GOT3 (cell line): ENCODE measurements at regions not wholly inside any gene's neighbourhood (a gene's known extent, or its start where the extent isn't known, plus 50 kb on each side); places are given as distances from the start of the nearest gene placed in this dataset.

ENCODE experiments used
- DNase-seq: peaks from one replicate; lab custom pipeline; 2025; ENCODE audit warnings: mixed read lengths; lab: John Stamatoyannopoulos, UW

DNA sequence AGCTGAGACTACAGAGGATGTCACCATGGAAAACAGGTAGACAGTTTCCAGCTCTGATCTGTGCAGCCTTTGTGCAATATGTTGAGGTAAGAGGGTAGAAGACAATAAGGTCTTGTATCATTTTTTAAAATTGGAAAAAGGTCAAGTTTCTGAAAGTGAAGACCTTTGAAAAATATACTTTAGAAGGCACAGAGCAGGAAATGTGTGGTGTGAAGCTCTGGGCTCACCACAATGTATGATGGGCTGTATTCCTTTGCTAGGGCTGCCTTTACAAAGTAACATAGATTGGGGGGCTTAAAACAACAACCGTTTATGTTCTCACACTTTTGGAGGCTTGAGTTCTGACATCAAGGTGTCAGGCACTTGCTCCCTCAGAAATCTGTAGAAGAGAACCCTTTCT is 514.3 kb upstream of the JARID2 start:
- no peak for DNase-seq

DNA sequence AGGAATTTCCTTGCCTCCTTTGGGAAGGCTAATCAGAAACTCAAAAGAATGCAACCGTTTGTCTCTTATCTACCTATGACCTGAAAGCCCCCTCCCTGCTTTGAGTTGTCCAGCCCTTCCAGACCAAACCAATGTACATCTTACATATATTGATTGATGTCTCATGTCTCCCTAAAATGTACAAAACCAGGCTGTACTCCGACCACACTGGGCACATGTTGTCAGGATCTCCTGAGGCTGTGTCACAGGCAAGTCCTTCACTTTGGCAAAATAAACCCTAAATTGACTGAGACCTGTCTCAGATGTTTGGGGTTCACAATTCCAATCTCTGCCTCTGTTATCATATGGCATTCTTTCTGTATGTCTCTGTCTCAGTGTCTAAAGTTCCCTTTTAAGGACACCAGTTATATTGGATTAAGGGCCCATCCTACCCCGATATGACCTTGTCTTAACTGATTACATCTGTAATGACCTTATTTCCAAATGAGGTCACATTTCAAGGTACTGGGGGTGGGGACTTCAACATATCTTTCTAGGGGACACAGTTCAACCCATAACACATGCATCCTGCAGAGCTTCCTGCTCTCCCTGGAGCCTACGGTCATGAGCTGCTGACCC is 513.5 kb upstream of the JARID2 start:
- no peak for DNase-seq

DNA sequence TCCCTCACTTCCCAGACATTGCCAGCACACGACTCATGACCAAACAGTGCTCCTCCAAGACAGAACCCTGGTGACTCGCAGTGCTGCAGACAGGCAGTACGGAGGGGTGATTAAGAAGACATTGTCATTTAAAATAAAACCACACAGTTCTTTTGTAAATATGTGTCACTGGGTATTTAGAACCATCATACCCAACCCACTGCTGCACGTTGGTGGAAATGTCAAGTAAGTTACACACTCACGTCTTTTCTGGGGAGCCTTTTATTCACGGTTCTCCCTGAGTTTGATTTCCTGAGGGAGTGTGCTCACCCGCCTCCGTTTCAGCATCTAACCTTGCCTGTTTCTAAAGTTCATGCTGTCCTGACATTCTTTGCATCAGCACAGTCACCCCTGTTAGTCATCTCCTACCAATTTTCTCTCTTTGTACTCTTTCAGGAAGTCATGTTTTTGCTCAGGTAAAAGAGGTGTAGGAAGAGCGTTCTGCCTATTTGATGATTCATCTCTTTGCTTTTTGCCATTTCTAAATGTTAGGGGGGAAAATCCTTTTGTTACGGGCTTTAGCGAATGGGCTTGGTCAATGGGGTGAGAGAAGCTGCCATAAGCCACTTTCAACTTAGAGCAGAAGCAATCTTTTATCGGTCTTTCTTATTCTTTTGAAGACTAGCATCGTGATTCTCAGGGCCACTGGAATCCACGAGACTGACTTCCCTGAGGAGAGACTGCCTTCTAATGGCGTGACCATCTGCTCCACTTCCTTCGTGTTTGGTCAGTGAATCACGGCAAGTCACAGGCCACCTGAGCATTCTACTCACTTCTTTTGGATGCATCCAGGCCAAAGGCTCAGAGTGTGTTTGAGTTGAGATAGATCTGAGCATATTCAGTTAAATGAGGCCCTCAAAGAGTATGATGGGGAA is 512.8 kb upstream of the JARID2 start:
- DNase-seq, result no peak

DNA sequence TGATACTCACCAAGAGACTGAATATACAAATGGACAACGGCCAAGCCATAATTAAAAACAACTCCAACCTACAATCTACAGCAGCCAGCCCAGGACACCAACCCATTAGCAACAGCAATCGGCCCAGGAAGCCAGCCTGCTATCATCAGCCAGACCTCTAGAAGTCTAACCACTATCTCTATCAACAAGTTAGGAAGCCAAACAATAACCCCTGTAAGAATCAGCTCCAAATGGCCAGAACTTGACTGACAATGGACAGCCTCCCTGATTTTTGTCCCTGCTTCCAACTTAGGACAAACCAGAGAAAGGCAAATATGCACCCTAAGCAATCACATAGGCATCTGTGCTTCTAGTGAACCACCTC is 511.8 kb upstream of the JARID2 start:
- no peak for DNase-seq

DNA sequence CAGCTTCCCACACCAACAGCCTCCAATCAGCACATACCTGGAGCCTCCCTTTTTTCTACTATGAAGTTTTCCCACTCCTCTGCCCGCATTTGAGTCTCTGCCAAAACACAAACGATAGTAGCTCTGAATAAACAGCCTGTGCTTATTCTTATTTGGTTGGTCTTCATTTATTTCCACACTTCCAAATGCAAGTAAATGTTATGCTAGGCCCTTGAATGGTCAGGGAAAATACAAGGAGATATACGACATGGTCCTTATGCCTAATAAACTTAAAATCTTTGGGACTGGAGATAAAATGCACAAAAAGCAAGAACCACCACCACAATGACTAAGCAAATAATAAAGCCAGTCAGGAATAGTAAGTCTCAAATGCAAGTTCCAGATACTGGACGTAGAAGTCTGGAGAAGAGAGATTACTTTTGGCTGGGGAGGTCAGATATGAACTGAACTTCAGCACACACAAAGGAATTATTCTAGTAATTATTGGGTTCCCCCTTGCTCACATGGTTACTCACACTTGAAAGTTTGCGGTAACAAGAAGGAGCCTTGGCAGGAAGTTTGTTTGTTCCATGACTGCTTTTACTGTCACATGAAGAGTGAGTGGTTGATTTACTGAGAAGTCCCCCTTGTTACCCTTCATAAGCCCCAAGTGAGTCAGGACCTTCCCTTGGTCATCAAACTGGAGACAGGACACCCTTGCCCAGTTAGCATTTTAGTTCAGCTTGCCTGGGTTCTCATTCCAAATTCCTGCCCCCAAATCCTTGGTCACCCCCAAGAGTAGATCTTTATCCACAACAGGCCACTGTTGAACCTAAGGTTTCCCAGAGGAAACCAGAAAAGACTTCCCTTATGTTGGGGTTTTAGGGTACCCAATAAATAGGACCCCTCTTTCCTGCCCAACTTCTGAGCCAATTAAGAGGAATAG is 511.2 kb upstream of the JARID2 start:
- DNase-seq, result no peak

DNA sequence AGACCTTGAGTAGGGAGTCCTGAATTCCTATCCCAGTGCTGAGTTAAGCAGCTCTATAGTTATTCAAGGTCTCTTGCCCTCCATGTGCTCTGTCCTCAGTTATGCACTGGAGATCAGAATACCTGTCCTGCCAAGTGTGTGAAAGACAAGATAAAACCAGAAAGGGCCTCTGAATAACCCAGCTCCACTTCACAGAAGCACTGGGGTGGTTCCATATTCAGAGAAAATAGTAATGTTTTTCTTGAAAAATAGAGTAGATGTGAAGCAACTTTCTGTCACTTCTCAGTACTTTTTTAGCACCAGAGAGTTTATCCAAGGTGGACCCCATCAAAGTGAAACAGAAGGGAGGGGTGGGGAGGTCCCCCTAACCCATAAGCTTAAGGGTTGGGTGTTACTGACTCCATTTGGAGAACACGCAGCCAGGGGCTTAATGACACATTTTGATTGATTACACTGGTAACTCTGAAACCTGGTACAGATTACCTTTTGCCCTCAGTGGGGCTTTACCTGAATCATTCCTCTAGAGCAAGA is 509.8 kb upstream of the JARID2 start:
- DNase-seq, result no peak

DNA sequence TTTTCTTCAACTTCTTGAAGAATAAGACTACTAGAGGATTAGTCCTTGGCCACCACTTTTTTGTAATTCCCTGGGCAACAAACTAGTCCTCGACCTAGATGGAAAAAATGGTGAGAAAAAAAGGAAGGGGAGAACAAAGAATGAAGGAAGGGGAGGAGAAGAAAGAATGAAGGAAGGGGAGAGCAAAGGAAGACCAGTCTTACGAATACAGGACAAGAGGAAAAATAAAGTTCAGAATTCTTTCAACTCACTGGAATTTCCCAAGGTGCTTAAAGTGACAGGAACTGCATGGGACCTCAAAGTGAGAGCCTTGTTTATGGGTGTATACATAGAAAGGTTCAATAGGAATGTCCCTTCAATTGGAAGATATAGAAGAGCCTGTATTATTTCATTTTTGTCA is 509.3 kb upstream of the JARID2 start:
- no peak for DNase-seq

DNA sequence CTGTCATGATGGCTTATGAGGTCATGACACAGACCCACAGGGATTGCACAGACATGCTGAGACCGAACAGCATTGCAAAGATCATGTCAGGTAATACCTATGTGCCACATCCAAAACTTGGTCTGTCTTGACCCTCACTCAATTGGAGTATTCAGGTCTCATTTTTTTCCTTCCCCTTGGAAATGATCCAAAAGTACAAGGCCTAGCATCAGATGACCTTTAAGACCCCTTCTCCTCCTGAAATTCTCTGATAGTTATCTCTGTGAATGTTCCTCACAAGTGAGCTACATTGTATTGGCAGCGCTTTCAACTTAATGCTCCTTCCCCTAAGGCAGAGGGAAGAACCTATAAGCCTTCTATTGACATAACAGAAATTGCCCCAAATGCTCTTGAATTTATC is 507.4 kb upstream of the JARID2 start:
- no peak for DNase-seq

DNA sequence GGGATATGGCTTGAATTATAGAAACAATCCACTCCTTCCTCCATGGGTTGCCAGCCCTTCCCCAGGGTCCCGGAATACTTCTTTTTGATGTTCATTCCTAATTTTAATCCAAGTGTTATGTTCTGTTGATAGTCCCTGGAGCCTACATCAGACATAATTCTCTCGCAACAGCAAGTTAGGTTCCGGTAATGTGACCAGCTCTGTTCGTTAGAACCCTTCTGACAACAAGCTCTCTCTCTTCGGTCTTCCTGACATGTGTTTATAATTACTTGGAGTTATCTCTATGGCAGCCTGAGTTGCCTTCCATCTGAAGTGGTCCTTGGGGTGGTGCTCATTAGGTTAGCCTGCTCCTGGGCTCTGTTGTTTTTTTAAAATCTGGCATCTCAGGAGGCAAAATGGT is 506.9 kb upstream of the JARID2 start:
- DNase-seq, result no peak

DNA sequence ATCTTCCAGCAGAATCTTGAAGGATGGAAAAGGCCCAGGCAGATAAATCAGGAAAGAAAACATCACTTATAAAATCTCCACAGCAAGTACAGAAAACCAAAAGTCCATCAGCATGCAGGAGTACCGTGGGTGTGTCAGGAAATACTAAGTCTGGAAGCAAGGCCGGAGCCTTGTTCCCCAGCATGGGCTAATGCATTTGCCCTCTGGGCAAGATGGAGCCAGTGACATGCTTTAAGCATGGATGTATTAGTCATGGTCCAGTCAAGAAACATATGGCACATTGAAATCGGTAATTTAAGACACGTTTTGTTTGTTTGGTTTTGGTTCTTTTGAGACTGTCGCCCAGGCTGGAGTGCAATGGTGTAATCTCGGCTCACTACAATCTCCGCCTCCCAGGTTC is 506.0 kb upstream of the JARID2 start:
- DNase-seq, result no peak

DNA sequence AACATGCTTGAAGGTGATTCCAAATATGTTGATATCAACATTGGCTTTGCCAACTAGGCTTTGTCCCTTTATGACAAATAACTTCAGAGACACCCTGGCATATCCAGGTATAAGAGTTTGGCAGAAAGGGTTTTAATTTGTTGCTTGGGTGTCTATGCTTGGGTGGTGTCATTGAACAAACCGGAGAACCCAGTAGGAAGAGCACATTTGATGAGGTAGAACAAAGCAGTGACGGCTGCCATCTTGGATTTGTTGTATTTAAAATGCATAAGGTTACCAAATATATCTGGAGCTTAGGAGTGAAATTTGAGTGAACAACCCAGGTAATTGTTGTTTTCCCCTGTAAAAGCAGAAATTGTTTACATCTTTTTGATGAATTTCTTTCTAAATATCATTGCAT is 503.7 kb upstream of the JARID2 start:
- DNase-seq, result no peak

DNA sequence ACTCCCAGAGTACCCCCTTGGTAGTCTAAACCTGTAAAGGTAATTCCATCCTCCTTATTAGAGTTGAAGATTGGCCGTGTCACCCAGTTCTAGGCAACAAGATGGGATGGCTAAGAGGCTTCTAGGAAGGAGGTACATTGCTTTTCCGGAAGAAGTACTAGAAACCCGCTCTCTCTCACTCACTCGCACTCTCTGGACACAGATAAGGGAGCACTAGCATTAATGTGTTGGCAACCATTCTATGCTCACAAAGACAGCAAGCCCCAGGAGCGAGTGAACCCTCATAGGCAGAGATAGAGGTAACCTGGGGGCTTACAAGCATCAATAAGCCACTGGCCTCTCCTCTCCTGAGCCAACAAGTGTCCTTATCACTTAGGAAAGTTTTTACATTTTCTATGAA is 503.2 kb upstream of the JARID2 start:
- DNase-seq, result no peak

DNA sequence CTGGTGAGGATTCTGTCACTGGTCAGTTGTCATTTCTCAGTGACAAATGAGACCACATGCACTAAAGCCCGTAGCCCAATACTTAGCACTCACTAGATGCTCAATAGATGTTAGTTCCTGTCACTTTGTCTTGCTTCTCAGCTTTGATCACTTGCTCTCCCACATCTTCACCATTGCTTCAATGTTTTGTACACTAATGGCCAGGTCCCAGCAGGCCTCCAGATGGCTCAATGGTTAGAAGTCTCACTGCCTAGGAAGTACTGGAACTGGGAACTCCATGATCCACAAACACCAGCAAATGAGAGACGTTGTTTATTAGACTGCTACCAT is 502.8 kb upstream of the JARID2 start:
- no peak for DNase-seq

DNA sequence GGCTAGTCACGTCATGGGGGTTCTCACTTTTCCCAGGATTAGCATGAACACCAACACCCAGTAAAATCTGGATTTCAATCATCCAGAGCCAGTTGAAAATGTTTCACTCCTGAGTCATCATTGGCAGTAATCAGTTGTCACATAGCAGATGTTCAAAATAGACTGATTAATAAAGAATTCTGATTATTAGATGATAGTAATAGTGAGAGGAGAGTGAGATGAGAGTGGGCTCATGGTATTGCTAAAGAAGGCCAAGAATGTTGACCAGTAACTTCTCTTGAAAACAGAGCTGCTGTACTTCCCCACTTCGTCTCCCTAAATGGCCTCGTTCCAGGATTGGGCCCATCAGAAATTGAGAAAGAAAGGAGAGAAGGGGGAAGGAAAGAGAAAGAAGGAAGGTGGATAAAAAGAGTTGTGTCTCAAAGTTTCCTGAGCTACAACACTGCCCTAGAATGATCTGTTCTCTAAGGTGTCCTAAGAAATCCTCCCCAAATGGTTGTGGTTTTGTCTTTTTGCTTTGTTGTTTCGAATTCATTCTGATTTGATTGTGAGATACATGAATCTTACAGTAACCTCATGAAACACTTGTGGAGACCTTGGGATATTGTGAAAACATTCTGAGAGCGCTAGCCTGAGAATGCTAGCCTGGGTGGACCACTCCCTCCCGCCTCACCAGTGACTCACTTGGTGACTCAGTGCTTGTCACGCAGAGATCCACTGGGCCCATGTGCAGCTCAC is 502.2 kb upstream of the JARID2 start:
- DNase-seq, result peak; percentile 28

DNA sequence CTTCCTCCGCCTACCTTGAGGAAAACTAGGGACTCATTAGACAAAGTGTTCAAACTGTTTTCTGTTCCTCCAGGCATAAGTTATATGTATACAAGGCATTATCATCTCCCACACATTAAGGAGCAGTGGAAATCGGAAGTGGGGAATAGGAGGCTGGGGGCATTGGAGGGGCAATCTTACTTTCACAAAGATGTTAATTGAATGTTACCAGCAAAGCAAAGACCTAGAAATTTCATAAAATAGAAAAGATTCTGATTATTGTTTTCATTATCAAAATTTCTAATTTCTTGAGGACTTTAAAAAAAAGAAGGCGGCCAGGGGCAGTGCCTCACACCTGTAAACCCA is 501.7 kb upstream of the JARID2 start:
- no peak for DNase-seq

DNA sequence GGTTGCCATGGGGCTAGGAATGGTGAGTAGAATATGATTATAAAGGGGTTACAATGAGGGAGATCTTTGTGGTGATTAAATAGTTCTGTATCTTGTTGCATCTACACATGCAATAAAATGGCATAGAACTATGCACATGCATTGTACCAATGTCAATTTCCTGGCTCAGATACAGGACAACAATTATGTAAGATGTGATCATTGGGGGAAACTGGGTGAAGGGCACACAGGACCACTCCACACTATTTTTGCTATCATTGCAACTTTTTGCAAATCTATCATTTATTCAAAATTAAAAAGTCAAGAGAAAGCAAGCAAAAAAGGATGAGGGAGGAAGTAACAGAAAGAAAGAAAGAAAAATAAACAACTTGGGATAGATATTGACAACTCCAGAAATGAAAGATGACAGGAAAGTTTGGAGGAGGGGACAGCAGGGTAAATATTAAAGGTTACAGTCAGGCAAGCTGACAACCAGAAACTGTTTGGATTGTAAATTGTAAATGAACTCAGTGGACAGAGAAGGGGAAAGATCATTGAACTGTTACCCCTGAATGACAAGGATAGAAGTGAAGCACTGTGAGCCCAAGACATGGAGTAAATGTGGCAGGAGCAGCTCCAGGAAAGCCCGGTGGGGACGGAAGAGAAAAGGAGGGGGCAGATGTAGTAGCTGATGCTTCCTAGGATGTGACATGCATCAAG is 499.6 kb upstream of the JARID2 start:
- DNase-seq, result no peak

DNA sequence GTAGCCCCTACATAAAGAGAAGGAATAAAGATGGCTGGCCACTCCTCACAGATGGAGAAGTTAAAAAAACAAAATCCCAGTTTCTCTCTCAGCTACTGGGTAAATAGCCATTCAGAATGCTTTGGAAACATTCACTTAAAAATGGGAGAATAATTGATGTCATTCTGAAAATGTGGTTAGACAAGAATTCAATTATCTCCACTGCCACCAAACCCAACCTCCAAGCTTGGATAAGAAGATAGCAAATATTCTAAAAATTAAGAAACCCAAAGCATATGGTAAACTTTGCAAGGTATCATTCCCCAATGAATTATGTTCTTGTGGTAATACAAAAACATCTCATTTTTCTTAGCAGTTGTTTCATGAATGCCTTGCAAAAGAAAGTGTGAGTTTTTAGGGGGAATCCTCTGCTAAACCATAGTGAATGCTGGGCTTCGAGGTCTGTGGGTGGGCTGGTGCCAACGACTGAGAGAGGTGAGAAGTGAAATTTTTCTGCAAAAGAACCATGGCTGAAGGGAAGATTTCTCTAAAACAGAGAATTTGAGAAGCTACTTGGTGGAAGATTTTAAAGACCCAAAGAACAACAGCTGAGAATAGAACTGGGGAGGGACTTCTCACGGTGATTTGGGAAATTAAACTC is 497.9 kb upstream of the JARID2 start:
- DNase-seq, result no peak

DNA sequence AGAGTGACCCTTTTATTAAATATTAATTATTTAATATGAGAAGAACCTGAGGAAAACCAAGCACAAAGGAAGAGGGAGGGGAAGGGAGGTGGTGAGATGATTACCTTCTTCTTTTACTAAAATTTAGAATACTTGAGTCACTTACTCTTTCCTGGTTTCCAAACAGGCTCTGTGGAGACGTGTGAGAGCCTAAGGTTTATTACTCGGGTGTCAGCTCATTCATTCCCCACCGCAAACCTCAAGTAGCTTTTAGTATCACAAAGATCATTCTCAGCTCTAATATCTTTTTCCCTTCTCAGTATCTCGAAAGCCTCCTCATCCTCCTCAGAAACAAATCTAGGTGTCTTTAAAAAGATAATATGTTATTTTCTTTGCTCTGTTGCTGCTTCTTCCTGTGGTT is 497.2 kb upstream of the JARID2 start:
- no peak for DNase-seq

DNA sequence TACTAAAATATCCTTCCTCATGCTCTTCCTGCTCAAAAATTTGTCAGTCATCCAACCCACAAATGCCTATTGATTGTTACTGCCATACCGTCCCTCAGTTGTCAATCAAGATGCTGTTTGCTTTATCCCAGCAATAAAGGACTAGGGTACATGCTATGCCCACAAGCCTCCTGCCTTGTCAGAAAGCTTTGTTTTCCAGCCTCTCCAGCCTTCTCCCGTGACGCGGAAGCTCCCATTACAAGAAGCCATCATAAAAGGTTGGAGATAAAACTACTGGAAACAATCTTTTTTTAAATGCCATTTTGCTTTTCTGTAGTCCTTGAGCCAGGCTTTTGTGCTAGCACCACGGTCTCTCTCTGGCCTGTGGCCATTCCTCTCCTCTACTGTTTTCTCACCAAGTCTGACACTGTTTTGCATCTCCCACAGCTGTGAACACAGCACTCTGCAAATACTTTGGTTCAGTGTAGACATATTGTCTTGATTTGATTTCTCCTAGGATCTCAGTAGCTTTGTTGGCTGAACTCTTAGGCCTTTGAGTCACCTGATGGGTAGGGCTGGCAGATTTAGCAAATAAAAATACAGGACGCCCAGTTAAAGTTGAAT is 495.7 kb upstream of the JARID2 start:
- no peak for DNase-seq

DNA sequence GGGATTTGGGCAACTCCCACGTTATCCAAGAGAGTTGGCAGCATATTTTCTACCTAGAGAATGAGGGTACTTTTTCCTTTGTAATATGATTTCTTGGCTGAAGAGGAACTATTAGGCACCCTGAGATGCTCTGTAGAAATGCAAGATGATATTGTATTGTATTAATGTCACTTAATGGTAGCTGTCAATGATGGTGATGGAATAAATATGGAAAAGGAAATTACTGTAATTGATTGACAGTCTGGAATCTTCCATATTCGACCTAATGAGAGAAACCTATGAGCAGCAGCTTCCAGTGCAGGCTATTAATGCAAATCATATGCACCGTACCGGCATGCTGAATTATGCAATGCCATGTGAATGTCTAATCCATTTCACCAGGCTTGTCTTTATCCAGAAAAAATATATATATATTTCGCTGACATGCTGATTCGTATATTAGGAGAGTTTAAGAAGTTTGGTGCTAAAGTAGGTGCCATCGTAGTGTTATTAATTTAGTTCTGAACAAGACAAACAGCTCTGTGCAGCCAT is 494.2 kb upstream of the JARID2 start:
- DNase-seq, result no peak
